ENCODE measurements at regions not wholly inside any gene's neighbourhood (a gene's known extent, or its start where the extent isn't known, plus 50 kb on each side); places are given as distances from the start of the nearest gene placed in this dataset.

DNA sequence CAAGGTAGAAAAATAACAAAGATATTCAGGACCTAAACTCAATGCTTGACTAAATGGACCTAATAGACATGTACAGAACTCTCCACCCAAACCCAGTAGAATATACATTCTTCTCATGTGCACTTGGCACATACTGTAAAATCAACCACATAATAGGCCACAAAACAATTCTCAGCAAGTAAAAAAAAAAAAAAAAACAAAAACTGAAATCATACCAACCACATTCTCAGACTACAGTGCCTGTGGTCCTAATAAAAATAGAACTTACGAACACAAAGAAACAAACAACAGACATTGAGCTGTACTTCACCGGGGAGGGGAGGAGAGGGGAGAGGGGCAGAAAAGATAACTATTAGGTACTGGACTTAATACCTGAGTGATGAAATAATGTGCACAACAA lies 114.1 kb upstream of the CD180 start:
- WGBS = 70% methylated on average over 2 of the region's 2 CpGs
- no peaks in the 10 kb centered on the region for H3K36me3 ChIP-seq (ENCODE audit: insufficient read depth)
- no peak overlapping the region for H3K27ac ChIP-seq (ENCODE audit: low read depth)
- H3K4me3 ChIP-seq (ENCODE audit: low read depth, low read length) = no peak overlapping the region
- DNase-seq (ENCODE audit: extremely low spot score) = no peak
- no peaks in the 10 kb centered on the region for H3K4me1 ChIP-seq (ENCODE audit: insufficient read depth)

DNA sequence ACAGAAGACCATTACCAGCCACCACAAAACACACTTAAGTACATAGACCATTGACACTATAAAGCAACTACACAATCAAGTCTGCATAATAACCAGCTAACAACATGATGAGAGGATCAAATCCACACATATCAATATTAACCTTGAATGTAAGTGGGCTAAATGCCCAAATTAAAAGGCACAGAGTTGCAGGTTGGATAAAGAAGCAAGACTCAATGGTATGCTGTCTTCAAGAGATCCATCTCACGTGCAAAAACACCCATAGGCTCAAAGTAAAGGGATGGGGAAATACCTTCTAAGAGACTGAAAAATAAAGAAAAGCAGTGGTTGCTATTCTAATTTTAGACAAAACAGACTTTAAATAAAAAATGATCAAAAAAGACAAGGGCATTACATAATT lies 113.6 kb upstream of the CD180 start:
- 95% methylated on average over 1 of the region's 1 CpG for WGBS
- no peak for DNase-seq (ENCODE audit: extremely low spot score)
- H3K4me1 ChIP-seq (ENCODE audit: insufficient read depth) = no peaks in the 10 kb centered on the region
- no peaks in the 10 kb centered on the region for H3K36me3 ChIP-seq (ENCODE audit: insufficient read depth)
- H3K4me3 ChIP-seq (ENCODE audit: low read depth, low read length) = no peak overlapping the region
- no peak overlapping the region for H3K27ac ChIP-seq (ENCODE audit: low read depth)

DNA sequence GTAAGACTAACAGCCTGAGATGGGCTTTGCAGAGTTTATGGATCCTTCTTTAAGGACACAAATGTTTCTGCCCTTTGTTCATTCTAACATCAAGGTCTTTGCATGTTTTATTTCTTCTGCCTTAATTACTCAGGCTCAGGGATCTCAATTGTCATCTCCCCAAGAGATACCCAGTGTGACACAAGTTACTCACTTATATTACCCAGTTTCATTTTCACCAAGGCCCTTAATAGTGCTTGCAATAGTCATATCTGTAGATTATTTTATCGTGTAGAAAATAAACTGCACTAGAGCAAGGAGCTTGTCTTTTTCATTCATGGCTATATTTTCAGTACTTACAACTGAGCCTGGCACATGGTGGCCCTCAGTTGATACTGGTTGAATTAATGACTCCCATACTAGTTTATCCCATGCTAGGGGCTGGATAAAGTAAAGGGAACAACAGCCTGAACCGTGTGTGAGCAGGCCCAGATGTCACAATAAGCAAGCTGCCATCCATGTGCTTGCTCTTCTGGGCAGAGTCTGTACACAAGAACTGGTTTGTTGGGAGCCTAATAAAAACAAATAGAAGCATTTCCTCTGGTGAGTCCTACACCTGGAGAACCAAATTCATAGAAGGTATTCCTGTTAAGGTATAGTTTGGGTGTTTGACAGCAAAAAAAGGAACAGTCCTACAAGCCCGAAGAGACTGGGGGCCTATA lies 112.5 kb upstream of the CD180 start:
- H3K4me1 ChIP-seq (ENCODE audit: insufficient read depth) = no peaks in the 10 kb centered on the region
- no peak overlapping the region for H3K4me3 ChIP-seq (ENCODE audit: low read depth, low read length)
- DNase-seq (ENCODE audit: extremely low spot score) = no peak
- no peaks in the 10 kb centered on the region for H3K36me3 ChIP-seq (ENCODE audit: insufficient read depth)
- WGBS = 82% methylated on average over 3 of the region's 3 CpGs
- no peak overlapping the region for H3K27ac ChIP-seq (ENCODE audit: low read depth)

DNA sequence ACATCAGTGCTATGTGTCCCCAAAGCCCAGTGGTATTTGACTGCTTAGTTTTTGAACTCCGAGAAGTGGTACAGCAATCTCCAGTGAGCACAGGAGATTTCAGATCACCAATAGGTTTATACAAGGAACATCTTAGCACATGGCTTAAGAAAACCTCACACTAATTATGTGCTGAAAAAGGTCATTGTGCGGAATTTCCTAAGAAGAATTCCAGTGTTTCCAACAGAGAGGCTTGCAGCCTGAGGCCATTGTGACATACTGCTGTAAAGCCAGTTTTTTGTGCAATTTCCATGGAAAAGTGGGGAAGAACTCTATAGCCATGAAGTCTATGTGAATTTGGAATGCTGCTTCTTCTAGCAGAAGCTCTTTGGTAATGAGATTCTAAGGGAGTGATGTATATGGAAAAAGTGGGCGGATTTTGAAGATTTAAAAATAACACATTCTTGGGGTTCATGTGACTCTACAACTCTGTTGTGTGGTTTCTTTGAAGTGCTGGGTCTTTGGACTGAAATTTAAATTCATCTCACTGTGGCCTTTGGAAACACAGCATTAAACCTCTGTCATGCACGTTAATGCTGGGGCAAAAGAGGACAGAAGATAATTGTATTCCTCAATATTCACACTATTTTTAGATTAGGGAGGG lies 110.5 kb upstream of the CD180 start:
- DNase-seq (ENCODE audit: extremely low spot score) = no peak
- Histone ChIP-seq H3K4me3 (ENCODE audit: low read depth, low read length) (no peak overlapping the region), H3K27ac (ENCODE audit: low read depth) (no peak overlapping the region), H3K36me3 (ENCODE audit: insufficient read depth) (no peaks in the 10 kb centered on the region), H3K4me1 (ENCODE audit: insufficient read depth) (no peaks in the 10 kb centered on the region)
- WGBS = 87% methylated on average over 4 of the region's 4 CpGs

DNA sequence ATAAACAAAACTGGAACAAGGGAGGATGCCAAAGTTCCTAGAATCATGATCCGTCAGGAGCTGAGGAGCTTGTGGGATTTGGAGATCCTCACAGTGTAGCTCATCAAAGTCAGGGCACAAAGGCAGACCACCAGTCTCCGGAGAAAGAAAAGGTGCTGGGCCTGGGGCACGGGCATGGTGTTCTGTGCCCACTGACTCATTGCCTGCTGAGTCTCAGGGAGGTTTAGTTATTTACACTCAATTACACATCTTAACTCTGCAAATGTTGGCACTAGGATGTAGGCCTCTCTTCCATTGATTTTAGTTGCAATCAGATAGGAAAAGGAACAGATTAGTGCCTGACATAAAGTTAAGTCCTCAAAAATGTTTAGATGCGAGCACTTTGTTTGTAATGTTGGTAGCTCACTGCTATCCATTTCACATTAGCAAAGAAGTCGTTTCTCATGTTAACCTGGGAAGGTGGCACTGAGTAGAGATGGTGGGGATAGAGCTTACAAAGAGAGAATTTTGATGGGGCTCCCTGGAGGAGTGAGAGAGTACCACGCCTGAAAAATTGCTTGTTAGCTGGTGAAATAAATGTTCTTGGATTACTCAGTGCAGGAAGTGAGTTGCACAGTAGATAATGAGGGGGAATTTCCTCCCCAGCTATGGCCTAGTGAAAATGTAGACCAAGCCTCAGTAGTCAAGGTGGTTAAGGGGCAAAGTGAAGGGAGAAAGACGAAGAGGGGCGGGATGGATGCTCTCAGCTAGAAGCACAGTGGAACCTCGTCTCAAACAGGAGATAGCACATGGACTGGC lies 109.5 kb upstream of the CD180 start:
- Histone ChIP-seq H3K4me3 (ENCODE audit: low read depth, low read length) (no peak overlapping the region), H3K4me1 (ENCODE audit: insufficient read depth) (no peaks in the 10 kb centered on the region), H3K27ac (ENCODE audit: low read depth) (no peak overlapping the region), H3K36me3 (ENCODE audit: insufficient read depth) (no peaks in the 10 kb centered on the region)
- DNase-seq (ENCODE audit: extremely low spot score) = no peak
- WGBS = 86% methylated on average over 9 of the region's 9 CpGs

DNA sequence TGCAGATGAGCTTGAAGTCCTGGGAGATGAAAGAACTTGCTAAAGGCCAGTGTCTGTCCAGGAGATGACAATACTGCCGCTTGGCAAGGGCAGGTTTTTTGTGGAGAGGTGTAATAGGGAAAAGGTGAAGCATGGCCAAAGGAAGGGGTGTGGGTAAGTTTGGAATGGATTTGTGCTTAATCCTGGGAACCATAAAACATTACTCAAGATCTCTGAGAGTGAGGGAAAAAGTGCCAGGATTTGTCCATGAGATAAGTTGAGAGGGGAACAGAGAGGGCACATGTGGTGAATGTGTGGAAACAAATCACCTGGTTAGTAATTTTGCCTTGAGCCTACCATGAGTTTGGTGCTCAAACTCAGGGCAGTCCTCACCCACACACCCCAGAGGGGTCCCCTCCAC lies 108.8 kb upstream of the CD180 start:
- no peak overlapping the region for H3K4me3 ChIP-seq (ENCODE audit: low read depth, low read length)
- no peak overlapping the region for H3K27ac ChIP-seq (ENCODE audit: low read depth)
- H3K4me1 ChIP-seq (ENCODE audit: insufficient read depth) = no peaks in the 10 kb centered on the region
- H3K36me3 ChIP-seq (ENCODE audit: insufficient read depth) = no peaks in the 10 kb centered on the region
- no peak for DNase-seq (ENCODE audit: extremely low spot score)
- WGBS = 97% methylated on average over 1 of the region's 1 CpG

DNA sequence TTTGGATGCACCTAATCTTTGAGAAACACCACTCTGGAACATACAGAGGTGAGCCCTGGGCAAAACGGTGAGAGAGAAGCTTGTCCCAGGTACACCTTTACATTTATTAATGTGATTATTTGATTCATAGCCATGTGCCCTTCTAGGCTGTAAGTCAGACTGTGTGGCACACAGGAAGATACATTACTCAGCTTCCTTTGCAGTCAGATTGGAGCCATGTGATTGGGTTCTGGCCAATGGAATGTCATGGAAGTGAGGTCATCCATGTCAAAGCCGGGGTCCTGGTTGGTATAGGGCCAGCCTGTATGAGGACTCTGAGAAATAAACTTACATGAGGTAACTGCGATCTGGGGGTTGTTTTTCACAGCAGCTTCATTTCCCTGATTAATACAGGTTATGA lies 106.8 kb upstream of the CD180 start:
- DNase-seq (ENCODE audit: extremely low spot score) = no peak
- Histone ChIP-seq H3K4me1 (ENCODE audit: insufficient read depth) (no peaks in the 10 kb centered on the region), H3K4me3 (ENCODE audit: low read depth, low read length) (no peak overlapping the region), H3K36me3 (ENCODE audit: insufficient read depth) (no peaks in the 10 kb centered on the region), H3K27ac (ENCODE audit: low read depth) (no peak overlapping the region)
- WGBS = 87% methylated on average over 3 of the region's 3 CpGs

DNA sequence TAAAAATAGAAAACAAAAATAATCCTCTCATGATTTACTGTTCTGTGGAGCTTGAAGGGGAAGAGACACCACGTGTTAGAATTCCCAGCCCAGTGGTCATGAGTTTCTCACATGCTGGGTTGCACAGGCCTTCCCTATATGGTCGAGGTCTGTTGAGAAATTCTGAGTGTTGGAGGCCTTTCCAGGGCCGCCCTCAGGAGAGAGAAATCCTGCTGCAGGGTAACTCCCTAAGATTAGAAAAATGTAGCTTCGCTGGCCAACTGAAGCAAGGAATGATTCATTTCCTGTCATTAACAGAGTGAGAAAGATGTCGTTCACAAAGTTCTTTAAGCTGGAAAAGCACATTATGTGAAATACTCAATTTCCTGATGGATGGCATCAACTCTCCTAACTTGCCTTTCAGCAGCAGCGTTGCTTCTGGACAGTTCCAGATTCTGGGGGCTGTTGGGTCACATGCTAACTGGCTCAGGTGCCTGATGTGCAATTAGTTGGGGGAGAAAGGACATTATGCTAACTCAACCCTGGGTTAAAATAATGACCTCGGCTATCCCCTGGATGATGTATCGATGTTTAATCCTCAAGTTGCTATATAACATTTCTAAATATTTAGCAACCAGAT lies 104.8 kb upstream of the CD180 start:
- Histone ChIP-seq H3K36me3 (ENCODE audit: insufficient read depth) (no peaks in the 10 kb centered on the region), H3K4me1 (ENCODE audit: insufficient read depth) (no peaks in the 10 kb centered on the region), H3K4me3 (ENCODE audit: low read depth, low read length) (no peak overlapping the region), H3K27ac (ENCODE audit: low read depth) (peak overlapping the region; percentile 33)
- WGBS = 34% methylated on average over 8 of the region's 8 CpGs
- DNase-seq (ENCODE audit: extremely low spot score) = no peak

DNA sequence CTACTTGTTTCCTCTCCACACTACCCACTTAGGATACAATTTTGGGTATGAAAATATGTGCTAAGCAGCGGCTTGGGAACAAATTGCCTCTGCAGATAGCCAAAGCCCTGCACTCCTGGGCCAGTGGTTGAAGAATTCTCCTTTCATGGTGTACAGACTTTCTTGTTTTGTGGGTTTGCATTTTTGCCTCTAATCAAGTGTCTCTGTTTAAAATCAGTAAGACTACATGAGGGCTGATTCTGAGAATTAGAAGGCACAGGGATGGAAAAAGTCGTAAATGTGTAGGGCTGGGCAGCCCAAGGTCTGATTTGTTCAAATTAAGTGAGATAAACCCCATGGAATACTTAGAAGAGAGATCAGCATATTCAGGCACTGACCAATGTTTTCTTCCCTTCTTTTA lies 103.7 kb upstream of the CD180 start:
- no peaks in the 10 kb centered on the region for H3K36me3 ChIP-seq (ENCODE audit: insufficient read depth)
- H3K4me1 ChIP-seq (ENCODE audit: insufficient read depth) = no peaks in the 10 kb centered on the region
- 52% methylated on average over 2 of the region's 2 CpGs for WGBS
- no peak overlapping the region for H3K27ac ChIP-seq (ENCODE audit: low read depth)
- DNase-seq (ENCODE audit: extremely low spot score) = no peak
- H3K4me3 ChIP-seq (ENCODE audit: low read depth, low read length) = no peak overlapping the region

DNA sequence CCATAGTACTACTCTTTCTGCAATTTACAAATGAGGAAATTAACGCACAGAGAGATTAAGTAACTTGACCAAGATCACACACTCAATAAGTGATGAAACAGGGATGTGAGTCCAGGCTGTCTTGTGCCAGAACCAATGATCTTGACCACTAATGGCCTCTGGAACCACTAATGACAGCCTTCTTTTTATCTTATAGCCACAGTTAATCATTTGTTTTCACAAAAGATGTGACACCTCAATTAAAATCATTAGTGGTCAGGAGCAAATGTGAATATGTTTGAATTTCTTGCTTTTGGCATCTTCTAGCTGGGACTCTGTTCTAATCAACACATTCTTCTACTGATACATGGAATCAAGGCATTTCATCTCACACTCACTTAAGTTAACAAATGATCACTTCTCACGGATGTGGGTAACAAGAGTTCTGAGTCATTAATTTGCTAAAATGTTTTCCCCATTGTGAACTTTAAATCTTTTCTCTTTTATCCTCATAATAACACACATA lies 102.7 kb upstream of the CD180 start:
- H3K4me1 ChIP-seq (ENCODE audit: insufficient read depth) = no peaks in the 10 kb centered on the region

DNA sequence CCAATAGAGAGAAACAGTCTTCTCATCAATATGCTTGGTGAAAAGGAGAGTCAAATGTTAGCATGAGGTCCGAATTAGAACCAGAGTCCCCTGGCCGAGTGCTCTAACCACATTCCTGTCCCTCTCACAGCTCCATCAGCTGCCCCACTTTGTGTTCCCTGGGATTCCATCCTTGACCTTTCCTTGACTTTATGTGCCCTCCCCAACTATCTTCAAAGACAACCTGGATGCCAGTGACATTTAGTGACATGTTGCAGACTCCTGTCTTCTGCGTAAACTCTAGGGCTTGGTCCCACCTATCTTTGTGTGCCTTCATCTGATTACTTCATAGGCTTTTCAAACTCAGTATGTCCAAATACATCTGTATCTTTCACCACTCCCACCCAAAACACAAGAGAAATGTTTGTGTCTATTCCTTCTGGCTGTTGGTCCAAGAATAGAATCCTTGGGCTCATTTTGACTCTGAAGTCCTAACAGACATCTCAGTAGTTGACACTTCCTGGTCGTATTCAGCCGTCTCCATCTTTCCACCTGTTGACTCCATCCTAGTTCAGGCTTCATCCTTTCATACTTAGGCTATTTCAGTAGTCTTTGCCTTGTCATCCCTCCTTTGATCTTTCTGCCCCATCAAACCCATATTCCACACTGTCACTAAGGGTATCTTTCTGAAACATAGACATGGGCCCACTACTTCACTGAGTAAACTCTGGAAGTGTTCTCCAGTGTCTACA lies 101.4 kb upstream of the CD180 start:
- WGBS = 95% methylated on average over 5 of the region's 5 CpGs
- Histone ChIP-seq H3K4me3 (ENCODE audit: low read depth, low read length) (no peak overlapping the region), H3K36me3 (ENCODE audit: insufficient read depth) (no peaks in the 10 kb centered on the region), H3K4me1 (ENCODE audit: insufficient read depth) (no peaks in the 10 kb centered on the region), H3K27ac (ENCODE audit: low read depth) (no peak overlapping the region)
- DNase-seq (ENCODE audit: extremely low spot score) = no peak

More for the DNA sequence above, 102.7 kb upstream of the CD180 start:
- DNase-seq (ENCODE audit: extremely low spot score) = no peak
- no peak overlapping the region for H3K27ac ChIP-seq (ENCODE audit: low read depth)
- no peaks in the 10 kb centered on the region for H3K36me3 ChIP-seq (ENCODE audit: insufficient read depth)
- no peak overlapping the region for H3K4me3 ChIP-seq (ENCODE audit: low read depth, low read length)
- 80% methylated on average over 2 of the region's 2 CpGs for WGBS

DNA sequence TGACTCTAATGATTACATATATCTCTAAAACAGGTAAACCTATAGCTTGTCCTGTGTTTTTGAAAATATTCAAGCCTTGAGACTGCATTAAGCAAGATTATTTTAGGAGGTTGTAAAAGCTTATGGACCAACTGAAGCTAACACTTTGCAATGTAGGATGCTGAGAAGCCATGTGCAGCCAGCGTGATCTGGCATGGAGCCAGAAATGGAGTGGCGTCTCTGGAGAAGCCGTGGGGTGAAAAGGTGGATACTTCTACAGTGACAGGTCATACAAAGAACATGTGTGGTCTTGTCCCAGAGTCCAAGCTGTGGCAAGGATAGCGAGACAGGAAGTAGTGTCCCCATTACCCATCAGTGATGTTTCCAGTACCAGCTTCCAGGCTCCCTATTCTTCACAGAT lies 100.8 kb upstream of the CD180 start:
- 49% methylated on average over 4 of the region's 4 CpGs for WGBS
- Histone ChIP-seq H3K27ac (ENCODE audit: low read depth) (no peak overlapping the region), H3K4me1 (ENCODE audit: insufficient read depth) (no peaks in the 10 kb centered on the region), H3K4me3 (ENCODE audit: low read depth, low read length) (no peak overlapping the region), H3K36me3 (ENCODE audit: insufficient read depth) (no peaks in the 10 kb centered on the region)
- DNase-seq (ENCODE audit: extremely low spot score) = no peak

DNA sequence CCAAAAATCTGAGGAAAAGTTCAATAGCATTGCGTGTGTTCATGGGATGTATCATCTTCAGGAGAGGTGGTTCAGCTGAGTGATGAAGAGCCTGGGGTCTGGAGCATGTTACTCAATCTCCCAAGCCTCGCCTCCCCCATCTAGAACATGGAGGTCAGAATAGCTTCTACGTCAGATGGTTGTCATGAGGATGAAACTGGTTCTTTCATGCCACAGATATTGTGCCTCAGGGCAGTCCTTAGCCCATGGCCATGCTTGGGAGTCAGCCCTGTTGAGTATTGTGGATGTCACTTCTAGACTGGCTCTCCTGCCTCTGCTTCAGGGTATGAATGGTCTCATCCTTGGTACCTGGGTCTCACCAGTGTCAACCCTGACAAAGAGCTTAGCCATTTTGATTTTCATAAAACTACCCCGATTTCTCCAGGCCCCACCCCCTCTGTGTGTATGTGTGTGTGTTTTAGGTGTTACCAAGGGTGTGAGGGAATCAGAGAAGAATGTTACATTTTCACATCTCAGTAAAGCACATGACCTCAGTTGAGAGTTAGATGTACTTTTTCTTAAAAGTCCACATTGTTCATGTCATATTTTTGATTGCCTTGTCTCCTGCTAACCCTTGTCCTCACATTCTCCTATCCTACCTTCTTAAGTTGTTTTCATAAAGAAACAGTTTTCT lies 97.8 kb upstream of the CD180 start:
- Histone ChIP-seq H3K4me1 (ENCODE audit: insufficient read depth) (no peaks in the 10 kb centered on the region), H3K4me3 (ENCODE audit: low read depth, low read length) (no peak overlapping the region), H3K36me3 (ENCODE audit: insufficient read depth) (no peaks in the 10 kb centered on the region), H3K27ac (ENCODE audit: low read depth) (no peak overlapping the region)
- DNase-seq (ENCODE audit: extremely low spot score) = no peak
- WGBS = 98% methylated on average over 4 of the region's 4 CpGs

Data from urinary bladder (tissue), 3 donors.